Hematopoietic multipotent progenitor cell treated with erythropoietin and hydrocortisone succinate and interleukin-3 and kit ligand, for 8 days (in vitro differentiated cells): ENCODE measurements at regions not wholly inside any gene's neighbourhood (a gene's known extent, or its start where the extent isn't known, plus 50 kb on each side); places are given as distances from the start of the nearest gene placed in this dataset.

Experiments used
- DNase-seq: peaks from one replicate; pipeline ENCODE4 v3.0.0-alpha.2; 2015

DNA sequence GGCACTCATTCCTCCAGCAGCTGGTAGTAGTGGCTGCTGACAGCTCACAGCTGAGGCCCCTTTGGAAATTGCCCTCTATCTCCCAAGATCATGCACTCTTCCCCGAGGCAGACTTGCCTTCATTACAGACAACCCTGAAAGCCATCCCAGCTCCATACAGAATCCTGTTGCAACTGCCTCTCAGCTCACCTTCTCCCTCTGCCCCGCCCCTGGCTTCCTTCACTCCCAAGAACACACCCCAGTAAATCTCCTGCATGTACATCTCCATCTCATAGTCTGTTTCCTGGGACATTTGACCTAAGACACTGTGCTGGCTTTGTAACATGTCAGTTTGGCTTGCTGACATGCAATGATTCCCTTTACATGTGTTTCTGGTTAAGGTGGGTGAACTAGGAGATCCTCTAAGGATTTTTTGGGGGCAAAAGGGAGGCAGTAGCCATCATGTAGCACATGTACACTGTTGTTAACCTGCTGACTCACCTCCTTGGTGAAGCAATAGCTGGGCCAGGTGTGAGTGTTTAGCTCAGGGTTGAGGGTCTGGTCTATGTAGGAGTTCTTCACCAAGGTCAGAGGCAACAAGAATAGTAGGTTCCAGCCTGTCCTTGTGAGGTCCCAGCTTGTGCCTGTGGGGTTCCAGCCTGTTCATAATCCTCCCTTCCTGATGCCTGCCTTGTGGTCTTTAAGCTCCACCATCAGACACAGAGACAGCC, 179.6 kb downstream of the CSNK2A3 start:
- no peak for DNase-seq

DNA sequence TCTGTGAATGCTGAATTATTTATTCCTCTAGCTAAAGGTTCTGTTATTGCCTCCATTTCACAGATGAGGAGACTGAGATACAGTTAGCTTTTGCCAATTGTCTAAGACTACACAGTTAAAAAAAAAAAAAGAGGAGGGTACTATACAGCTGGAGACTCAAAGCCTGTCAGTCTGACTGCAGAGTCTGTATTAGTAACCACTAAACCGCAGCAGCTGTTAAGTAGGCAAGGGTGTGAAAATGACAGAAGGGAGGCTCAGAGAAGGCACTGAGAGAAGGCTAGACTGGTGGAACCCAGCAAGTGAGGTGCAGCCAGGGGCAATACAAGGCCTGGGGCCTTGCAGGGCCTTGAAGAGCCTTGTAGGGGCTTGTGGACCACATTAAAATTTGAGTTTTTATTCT, 181.2 kb downstream of the CSNK2A3 start:
- no peak for DNase-seq

DNA sequence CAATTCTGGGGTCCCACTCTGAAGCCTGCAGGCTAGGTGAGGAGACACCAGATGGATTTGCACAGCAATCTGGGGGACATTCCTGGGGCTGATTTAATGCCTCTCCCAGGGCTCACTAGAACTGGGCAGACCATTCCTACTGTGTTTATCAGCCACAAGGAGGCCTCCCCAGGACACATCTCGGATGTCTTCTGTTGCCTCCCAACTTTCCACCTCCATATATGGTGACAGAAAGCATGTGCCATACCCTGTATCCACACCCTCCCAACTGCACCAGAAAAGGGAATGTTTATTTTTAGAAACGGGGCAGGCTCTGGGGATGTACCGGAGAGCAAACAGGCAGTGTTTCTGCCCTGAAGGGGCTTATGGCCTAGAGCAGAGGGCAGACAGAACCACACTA, 181.8 kb downstream of the CSNK2A3 start:
- no peak for DNase-seq

DNA sequence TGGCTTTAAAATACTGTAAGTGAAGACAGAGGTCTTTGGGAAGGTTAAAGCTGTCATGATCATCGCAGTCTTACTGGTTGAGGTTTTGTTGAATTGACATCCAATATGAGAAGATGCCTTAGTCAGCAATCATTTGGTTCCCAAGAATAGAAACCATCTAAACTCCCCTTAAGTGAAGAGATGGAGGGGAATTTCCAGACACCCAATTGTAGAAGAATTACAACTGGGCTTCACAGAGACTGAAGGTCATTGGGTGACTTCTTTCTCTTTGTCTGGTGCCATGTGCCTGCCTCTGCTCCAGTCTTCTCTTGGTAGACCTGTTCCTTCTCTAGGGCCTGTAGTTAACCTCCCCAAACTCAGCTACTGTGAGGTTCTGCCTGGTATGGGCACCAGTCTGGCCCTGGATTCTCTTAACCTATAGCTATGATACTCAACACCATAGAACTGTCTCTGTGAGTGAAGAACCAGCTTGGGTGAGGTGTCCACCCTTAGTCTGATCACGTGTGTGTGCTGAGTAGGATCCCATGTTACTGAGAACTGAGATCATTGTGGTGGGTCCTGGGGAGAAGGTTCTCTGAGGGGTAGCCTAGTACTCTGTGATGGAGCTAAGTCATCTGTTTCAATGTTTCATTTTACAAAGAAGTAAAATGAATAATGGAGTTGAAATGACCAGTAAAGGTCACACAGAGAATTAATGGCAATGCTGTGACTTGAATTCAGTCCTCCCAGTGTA, 182.5 kb downstream of the CSNK2A3 start:
- DNase-seq, result no peak

DNA sequence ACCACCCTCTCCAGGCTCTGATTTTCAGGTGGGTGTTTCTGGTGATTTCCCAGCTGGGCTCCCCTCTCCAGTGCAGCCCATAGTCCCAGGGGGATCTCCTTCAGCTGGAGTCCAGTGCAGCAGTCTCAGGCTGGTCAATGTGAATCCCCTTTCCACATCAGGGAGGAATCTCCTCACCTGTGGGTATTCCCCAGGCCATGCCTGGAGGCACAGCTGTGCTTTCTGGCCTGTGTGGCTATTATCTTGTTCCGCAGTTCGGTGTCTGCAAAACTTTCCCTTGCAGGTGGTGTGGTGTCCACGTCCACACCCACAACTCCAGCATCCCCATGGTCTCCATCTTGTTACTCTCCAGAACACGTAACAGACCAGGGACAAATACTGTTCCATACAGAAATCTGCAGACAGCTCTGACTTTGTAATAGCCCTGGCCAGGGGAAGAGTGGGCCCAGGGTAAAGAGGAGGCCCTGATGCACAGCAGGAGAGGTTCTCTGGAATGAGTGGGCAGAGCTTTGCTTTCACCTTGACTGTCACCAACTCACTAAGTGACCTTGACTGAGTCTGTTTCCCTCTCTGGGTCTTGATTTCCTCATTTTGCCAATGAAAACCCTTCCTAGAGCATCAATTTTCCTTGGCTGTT, 183.2 kb downstream of the CSNK2A3 start:
- no peak for DNase-seq

DNA sequence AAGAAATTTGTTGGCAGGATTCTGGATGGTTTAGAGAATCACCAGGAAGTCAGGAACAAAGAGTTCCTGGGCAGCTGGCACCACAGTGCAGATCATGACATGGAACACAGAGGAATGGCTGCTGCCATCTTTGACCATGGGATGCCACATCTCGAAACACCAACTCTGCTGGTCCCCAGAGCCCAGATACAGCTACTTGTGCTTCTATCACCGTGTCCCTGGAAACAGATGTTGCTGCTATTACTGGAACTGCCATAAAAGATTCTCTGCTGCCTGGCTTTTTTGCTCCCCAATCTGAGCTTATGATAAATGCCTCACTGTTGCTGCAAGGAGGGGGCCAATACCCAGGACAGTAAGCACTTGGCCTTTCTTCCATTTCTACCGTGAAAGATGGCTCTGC, 185.2 kb downstream of the CSNK2A3 start:
- DNase-seq, result no peak

DNA sequence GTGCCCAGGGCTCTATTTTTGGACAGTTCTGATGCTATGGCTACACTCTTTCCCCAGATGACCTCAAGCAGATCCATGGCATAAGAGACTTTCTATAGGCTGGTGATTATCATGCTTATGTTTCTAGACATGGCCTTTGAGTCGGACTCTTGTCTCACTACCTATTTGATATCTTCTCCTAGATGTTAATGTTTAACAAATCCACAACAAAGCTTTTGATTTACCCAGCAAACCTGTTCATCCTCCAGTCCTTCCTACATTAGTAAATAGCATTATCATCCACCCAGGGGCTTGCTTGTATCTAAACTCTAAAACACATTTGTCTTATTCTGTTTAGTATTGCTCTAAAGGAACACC, 188.7 kb downstream of the CSNK2A3 start:
- DNase-seq, result no peak

DNA sequence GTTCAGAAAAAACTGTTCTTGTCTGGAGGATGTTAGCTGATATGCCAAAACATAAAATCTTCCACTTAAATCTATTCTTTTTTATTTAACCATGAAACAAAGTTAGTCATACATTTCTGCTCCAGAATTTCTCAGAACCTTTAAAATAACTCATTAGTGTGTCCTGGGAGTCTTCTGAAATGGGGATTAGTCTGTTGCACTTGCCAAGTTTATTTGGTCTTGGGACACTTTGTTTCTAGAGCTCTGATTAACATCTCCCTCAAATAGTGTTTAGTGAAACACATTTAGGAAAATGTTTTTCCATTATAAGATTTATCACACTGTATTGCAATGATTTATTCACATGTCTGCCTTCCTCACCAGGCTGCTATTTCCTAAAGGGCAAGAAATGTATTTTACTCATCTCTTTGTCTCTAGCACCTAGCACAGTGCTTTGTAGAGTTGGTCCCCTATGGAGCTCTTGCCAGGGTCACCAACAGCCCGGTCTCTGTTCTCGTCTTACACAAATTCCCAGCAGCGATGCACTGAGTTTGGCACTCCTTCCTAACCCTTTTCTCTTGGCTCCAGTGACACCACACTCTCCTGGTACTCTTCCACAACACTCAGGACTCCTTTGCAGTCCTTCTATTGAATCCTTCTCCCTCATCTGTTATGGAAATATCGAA, 189.2 kb downstream of the CSNK2A3 start:
- no peak for DNase-seq

DNA sequence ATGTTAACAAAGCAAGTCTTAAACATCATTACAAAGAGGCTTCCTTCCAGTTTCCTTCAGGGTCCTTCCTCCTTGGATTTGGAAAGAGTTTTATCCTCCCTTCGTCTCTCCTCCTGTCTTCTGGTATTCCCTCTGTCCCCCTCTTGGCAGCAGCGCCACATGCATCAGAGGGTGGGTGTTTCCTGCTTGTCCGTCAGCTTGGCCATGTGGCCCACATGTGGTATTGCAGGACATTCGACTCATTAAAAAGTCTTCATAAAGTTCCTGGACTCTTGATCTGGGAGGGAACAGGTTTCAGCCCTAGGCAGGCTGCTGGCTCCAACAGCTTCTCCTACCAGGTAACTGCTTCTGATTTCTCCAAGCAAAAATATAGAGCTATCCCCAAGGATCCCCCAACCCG, 189.8 kb downstream of the CSNK2A3 start:
- DNase-seq, result no peak

DNA sequence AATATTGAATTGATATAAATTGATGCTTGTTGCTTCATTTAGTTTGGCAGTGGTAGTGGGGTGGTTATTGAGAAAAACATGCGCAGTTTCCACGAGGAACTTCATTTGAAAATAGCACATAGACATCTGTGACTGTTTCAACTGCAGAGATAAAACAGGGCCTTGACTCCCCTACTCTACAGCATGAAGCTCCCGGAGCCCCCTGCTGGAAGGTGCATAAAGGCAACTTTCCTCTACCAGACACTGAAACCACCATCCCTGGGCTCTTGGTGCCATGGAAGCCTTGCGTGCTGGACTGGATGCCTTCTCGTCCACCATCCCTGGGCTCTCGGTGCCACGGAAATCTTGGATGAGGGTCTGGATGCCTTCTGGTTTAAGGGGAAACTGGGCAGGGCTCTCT, 195.9 kb downstream of the CSNK2A3 start:
- DNase-seq, result peak; percentile 55

DNA sequence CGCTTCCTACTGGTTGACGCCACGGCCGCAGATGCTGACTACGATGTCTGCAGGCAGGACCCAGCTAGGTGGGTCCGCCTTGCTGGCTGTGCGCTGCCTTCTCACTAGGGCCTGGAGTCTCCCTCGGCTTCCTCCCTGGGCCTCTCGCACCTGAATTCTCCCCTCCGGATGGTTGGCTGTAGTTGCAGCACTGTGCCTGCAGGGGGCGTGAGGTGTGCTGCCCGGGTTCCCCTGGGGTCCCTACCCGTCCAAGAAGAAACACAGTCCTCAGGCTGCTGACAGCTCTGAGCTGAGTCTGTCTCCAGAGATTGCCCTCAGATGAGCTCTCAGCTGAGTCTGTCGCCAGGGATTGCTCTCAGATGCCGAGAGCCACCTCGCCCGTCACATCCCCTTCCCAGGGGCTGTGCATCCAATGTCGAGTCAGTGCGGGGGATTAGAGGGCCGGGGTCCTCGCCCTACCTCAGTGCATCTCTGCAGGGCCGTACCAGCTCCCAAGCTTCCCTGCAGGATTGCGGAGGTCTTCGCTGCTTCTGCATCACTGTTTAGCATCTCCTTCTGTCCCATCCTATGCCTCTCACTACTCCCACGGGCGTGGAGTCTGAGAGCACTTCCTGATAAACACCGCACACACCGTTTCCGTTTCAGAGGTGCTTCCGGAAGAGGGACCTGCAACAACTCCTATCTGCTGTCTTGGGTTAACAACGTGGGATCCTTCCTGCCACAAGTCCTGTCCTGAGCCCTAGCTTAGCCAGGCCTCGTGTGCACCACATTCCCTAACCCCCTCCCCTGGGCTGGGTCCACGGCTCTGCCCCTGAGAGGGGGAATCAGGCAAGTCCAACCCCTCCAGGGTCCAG, 196.9 kb downstream of the CSNK2A3 start:
- peak; percentile 4 for DNase-seq

DNA sequence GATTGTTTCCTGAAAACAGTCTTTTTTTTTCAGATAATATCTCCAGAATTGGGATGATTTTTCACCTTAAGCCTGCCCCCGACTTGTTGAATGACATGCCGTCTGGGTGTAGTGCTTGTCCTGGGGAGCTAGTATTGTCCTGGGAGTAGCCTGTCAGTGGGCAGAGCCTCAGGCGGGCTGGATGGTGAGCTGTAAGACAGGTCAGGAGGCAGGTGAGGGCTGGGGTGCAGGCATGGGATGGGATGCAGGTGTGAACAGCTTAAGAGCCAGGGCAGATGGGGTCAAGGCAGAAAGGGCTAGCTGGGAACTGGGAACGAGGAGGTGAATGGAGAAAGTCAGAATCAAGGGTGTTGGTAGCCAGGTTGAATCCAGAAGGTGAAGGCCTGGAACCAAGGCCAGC, 200.2 kb downstream of the CSNK2A3 start:
- no peak for DNase-seq

DNA sequence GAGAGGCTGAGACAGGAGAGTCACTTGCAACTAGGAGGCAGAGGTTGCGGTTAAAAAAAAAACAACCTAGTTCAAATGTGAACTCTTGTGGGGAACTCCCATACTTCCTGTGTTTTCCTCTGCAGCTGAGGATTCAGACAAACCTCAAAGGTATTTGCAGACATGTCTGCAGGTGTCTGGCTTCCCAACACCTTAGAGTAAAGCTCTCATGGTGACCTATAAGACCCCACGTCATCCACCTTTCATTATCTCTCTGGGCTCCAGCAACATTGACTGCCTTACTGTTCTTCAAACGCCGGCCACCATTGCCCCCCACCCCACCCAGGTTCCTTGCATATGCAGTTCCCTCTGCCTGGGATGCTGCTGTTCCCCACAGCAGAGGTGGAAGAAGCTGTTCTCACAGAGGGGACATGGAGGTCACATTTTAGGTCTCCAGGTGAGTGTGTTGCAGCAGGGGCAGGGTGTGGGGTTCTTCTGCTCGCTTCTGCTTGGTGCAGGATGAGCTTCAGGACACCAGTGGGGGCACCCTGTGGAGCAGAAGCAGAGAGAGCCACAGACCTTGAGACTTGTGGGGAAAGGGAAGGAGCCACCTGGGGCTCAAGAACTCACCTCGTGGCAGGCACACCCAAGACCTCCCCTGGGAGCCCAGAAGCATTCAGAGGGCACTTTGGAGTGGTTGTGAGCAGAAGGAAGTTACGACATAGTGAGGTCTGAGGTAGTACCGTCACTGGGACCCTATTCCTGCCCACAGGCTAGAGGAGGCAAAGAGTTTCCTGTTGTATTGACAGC, 203.2 kb downstream of the CSNK2A3 start:
- no peak for DNase-seq

DNA sequence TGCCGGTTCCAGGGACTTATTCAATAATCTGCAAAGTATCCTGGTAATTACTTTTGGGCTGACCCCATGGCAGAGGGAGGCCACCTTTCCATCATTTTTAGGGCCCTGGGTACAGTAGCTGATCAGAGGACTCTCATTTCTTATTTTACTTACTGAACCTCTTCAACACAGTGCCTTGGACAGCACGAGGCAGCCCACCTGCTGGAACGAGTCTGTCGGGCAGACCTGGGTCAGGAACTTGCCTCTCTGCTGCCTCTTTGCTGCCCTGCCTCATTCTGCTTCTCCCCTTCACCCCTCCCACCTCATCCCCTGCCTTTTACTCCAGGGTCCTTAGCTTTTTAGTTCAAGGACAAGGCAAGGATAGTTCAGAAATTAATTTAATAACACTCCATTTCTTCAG, 204.5 kb downstream of the CSNK2A3 start:
- DNase-seq, result no peak

DNA sequence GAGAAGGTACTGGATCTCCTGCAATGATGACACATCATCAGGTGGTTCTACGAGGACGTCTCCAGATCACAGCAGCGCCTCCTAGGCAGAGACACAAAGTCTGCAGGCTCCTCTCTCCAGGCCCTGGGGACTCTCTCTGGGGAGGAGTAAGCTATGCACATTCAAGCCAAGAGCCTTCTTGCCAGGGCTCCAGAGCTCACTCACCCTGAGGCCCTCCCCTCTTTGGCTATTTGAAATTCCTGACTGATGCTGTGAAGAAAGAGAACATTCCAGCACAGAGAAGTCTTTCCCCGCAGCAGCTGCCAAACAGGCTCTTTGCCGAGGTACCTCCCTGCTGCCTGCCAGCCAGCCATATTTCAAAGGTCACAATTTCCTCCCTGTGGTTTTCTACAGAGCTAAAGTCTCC, 204.9 kb downstream of the CSNK2A3 start:
- no peak for DNase-seq

DNA sequence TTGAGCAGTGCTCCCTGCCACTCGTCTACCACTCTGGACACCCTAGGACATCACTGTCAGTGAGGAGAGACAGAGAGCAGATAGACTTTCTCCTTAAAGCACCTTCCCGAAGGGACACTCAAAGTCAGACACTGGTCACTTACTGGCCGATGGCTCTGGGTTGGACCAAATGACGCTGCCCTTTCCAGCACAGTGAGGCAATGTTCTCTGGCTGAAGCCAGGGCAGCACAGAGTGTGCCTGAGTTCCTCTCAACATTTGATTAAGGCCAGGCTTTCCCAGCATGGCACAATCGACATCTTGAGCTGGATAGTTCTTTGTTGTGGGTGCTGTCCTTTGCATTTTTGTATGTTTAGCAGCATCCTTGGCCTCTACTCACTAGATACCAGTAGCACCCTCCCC, 206.2 kb downstream of the CSNK2A3 start:
- DNase-seq, result no peak

DNA sequence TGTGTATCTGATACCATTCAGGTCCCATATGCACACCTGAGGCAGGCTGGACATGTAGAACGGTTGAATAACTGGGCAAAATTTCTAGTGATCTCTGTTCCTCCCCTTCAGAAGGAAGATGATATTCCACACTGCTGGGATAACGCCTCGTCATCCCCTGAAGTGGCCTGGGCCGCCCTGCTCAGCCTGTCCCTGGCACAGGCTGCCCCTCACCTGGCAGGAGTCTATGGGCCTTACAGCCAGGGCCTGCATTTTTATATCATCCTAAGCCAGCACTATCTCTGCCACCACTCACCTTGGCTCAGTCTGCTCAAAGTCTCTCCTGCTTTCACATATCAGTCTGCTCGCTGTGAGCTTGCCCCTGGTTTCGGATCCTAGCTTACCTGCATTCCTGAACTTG, 209.2 kb downstream of the CSNK2A3 start:
- no peak for DNase-seq

DNA sequence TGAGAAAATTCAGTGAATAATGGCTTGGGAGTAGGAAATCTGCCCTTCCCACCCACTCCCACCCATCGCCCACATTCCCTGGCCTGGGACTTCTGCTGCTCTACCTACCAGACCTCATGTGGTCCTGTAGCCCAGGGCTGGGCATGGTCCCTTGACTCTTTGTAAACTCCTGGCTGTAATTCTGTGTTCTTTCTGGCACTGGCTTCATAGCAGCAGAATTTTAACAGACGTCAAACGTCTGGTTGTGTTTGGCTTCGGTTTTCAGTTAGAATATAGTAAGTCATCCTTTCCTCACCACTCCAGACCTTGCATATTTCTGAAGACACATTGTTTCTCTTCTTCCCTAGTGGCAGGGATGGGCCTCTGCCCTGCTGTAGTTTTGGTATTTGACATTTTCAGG, 210.6 kb downstream of the CSNK2A3 start:
- no peak for DNase-seq

DNA sequence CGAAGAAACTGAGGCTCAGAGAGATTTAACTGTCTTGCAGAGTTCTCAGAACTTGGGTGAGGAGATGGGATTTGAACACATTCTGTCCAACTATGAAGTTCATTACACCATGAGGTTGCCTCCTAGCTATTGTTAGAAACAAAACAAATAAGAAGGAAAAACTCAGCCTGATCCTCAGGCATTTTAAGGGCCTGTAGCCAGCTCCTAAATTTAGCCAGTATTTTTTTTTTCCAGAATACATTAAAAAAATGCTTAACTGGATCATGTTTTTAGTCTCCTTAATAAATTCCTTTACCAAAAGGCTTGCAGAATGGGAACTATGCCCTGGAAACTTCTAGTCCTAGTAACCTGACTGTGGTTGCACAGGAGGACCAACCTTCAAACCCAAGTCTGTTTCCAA, 212.0 kb downstream of the CSNK2A3 start:
- DNase-seq, result no peak

DNA sequence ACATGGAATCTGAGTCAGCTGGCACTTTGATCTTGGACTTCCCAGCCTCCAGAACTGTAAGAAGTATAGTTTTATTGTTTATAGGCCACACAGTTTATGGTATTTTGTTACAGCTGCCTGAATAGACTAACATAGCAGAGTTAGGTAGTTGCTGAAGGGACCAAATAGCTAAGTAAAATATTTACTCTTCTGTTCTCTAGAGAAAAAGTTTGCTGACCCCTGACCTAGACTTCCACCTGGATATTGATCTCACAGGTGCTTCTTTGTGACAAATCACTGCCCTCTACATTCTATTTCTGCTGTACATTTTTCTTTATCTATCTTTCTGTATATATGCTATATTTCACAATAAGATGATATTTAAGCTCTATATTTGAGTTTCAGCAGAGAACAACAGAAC, 212.5 kb downstream of the CSNK2A3 start:
- DNase-seq, result no peak

DNA sequence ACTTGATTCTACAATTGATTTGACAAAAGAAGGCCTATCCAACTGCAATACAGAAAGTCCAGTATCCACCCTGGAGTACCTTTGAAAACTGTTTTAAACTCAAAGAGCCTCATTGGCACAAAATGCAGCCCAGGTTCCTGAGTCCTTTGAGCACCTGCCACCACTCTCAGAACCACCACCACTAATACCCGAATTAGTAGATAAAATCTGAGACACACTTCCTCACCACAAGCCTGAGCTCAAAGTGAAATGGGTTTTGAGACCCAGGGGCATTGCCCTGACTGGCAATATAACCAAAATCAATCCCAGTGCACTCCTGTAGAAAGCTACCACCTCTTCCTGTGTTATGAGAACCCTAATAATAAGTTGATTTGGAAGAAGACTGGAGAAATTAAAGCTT, 215.7 kb downstream of the CSNK2A3 start:
- no peak for DNase-seq
